HPDE6-E6E7 (cell line): ENCODE measurements at regions not wholly inside any gene's neighbourhood (a gene's known extent, or its start where the extent isn't known, plus 50 kb on each side); places are given as distances from the start of the nearest gene placed in this dataset.

Experiments
- DNase-seq: peaks from one replicate; pipeline ENCODE4 v3.0.0; 2011; ENCODE audit warnings: missing footprints; ENCODE audit errors: extremely low spot score

- DNase-seq: no peak
These were observed 450.7 kb downstream of the TSHZ3 start for GRCh38 chr19:30898353-30899103.

- DNase-seq: no peak
These were observed 451.7 kb downstream of the TSHZ3 start for GRCh38 chr19:30897553-30897952.

DNA sequence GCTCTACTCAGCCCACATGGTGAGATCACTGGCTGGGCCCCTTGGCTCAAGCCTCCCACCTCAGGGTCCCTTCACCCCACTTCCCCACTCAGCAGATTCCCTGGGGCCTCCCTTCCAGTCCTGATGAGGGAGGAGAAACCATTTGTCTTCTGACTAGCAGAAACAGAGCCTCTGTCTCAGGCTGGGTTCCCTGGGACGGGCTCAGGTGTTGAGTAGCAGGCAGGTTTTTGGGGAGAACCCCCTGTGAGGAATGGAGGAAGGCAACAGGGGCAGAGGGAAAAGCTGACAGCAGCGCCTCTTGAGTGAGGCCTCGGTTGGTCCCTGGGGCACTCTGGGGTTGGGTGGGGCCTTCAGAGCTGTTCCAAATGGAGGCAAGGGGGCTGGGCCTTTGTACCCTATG lies 452.2 kb downstream of the TSHZ3 start:
- no peak for DNase-seq

DNA sequence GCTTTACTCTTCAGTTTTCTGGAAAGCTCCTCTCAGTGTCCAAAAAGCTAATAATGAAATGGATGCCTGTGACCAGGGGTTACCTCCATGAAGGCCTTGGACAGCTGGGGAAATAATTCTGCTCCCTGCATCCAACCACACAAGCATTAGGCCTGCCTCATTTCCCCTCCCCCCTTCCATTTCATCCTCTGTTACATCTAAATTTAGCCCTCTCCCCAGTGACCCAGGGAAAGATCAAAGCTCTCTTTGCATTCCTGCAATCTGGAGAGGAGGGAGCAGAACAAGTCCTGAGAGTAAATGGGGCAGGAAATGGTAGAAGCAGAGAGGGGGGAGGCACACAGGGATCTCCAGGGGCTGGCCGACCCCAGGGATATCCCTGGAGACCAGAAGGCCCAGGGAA lies 452.7 kb downstream of the TSHZ3 start:
- no peak for DNase-seq

DNA sequence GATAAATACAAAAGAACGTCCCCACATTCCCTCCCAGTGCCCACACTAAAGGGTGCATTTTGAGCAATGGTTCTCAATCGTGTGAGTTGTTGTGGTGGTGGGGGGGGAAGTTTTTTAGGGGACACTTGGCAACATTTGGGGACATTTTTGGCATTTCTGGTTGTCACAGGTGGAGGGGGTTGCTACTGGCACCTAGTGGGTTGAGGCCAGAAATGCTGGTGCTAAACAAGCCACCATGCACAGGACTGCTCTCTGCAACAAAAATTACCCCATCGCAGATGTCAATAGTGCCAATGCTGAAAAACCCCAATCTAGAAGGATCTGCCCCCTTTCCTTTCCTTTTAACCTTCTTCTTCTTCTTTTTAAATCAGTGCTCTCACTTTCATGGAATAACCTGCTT lies 453.3 kb downstream of the TSHZ3 start:
- DNase-seq: no peak

DNA sequence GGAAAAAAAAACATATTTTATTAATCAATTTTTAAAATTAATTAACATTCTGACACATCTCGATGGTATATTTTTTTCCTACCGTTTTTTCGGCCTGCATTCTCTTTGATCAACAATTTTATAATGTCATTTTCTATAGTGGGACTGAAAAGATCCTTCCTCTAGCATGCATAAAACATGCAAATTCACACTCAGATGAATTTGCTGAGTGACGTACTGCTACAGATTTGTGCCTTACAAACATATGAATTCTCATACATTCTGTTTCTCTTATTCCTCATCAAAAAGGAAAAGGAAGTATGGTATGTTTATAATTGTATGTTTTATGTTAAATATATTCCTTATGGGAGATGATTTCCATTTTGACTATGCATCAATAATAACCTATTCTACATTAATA lies 458.2 kb downstream of the TSHZ3 start:
- DNase-seq: no peak

- no peak for DNase-seq
These were observed 459.2 kb downstream of the TSHZ3 start for GRCh38 chr19:30890033-30890432.

GRCh38 chr19:30888937-30889336 lies 460.3 kb downstream of the TSHZ3 start:
- no peak for DNase-seq

- DNase-seq: no peak
These were observed 462.2 kb downstream of the TSHZ3 start for GRCh38 chr19:30887042-30887441.

- no peak for DNase-seq
These were observed 463.0 kb downstream of the TSHZ3 start for GRCh38 chr19:30886222-30886621.

DNA sequence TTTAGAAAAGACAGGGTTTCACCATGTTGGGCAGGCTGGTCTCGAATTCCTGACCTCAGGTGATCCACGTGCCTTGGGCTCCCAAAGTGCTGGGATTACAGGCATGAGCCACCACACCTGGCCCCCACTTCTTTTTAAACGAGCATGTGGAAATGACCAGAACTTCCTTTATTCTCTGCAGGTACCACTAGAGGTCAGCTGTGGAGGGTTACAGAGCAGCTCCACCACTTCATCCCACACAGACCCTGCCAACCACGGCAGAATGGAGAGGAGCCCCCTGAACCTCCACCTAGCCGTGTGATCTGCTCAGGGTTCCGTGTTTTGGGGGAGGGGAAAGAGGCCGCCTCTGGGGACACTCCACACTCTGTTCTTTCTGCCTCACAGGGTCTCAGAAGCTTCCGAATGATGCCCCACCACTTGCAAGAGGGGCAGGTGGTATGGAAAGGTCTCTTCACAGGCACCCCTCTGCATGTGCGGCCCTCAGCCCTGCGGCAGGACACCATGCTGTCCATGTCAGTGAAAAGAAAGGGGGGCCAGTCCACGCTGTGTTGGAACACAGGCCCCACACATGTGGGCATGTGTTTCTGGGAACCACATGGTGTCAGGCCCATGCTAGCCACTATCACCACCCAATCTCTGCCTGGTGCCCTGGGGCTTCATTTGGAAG lies 465.0 kb downstream of the TSHZ3 start:
- no peak for DNase-seq

DNA sequence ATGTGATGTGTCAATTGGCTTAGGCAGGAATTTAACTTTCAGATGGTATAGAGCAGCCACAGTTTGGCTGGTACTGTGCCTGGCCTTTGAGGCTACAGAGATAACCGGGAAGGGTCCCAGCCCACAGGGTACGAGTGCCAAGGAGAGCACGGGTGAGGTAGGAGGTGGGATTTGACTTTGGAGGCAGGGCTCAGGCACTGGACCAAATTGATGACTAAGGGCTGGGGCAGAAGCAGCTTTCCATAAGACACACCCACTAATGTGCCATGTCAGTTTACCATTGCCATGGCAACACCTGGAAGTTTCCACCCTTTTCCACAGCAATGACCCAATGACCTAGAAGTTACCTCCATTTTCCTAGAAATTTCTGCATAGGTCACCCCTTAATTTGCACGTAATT lies 466.2 kb downstream of the TSHZ3 start:
- no peak for DNase-seq

GRCh38 chr19:30882411-30883005 lies 466.7 kb downstream of the TSHZ3 start:
- no peak for DNase-seq

- no peak for DNase-seq
These were observed 467.3 kb downstream of the TSHZ3 start for GRCh38 chr19:30881930-30882329.

GRCh38 chr19:30881281-30881680 lies 468.0 kb downstream of the TSHZ3 start:
- no peak for DNase-seq

DNA sequence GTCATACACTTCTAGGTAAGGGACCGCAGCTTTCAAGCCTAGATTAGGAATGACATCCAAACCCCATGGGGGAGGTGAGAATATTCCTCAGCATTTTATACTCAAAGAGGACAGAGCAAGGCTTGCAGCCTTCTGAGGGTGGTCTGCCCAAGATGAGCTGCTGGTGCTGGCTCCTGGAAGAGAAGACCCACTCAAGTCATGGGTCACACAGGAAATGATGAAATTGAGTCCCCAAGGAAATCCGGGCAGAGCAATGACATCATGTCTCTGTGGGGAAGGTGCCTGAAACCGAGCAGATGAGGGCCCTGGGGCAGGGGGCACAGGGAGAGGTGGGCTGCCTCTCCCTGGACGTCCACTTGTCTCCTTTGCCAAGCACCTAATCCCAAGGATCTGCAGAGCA lies 468.7 kb downstream of the TSHZ3 start:
- no peak for DNase-seq

DNA sequence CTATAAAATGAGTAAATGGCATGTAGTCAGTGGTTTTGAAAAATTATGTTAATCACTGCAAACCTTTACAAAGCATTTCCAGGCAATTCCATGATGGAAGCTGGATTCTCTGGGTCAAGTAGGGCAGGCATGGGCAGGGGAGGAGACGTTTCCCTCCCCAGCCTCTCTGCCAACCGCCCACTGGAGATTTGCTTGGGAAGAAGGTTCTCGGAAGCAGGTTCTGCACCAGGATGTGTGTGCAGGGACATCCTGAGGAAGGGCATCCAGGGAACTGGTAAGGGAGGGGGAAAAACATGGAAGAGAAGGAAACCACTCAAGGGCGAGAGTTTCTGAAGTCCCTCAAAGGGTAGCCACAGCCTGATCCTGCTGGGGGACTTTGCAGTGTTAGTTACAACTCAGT lies 469.1 kb downstream of the TSHZ3 start:
- no peak for DNase-seq

DNA sequence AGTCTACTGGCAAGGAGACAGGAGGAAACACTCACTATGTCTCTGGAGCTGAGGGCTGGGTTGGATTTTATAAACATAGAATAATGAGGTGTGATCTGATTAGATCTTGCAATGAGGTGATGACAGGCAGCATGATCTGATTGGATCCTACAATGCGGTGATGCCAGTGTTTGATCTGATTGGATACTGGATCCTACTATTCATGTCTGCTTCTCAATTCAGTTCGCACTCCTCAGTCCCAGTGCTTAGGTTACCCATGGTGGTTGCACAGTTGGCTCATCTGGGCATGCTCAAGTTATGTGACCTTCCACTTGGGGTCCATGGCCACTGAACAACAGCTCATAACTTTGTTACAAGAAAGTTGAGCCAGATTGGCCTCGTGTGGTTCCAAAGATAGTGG lies 469.5 kb downstream of the TSHZ3 start:
- no peak for DNase-seq

GRCh38 chr19:30879225-30879624 lies 470.0 kb downstream of the TSHZ3 start:
- DNase-seq: no peak

- no peak for DNase-seq
These were observed 470.7 kb downstream of the TSHZ3 start for GRCh38 chr19:30878495-30878894.

GRCh38 chr19:30877661-30878113 lies 471.5 kb downstream of the TSHZ3 start:
- DNase-seq: no peak

- DNase-seq: no peak
These were observed 475.5 kb downstream of the TSHZ3 start for GRCh38 chr19:30873691-30874090.

- DNase-seq: no peak
These were observed 476.2 kb downstream of the TSHZ3 start for GRCh38 chr19:30873003-30873402.
